HG02798 (cell line): ENCODE measurements at regions not wholly inside any gene's neighbourhood (a gene's known extent, or its start where the extent isn't known, plus 50 kb on each side); places are given as distances from the start of the nearest gene placed in this dataset.

Experiments
- ATAC-seq: cut with Tn5 transposase; IDR thresholded peaks from one replicate; pipeline ENCODE4 v1.9.1; 2021; ENCODE audit warnings: mild to moderate bottlenecking; ENCODE audit not compliant: unreplicated experiment, poor library complexity

GRCh38 chr6:19477563-19477962, 359.6 kb upstream of the ID4 start:
- ATAC-seq = no peak

GRCh38 chr6:19478273-19478672, 358.9 kb upstream of the ID4 start:
- no peak for ATAC-seq

GRCh38 chr6:19478992-19479391, 358.2 kb upstream of the ID4 start:
- no peak for ATAC-seq

- ATAC-seq = no peak
These were observed 357.6 kb upstream of the ID4 start for GRCh38 chr6:19479551-19479950.

GRCh38 chr6:19492636-19493405, 344.3 kb upstream of the ID4 start:
- ATAC-seq = no peak

- no peak for ATAC-seq
These were observed 335.4 kb upstream of the ID4 start for GRCh38 chr6:19501737-19502245.

GRCh38 chr6:19502301-19502700, 334.9 kb upstream of the ID4 start:
- ATAC-seq = no peak

GRCh38 chr6:19515939-19516338, 321.2 kb upstream of the ID4 start:
- ATAC-seq = no peak

- ATAC-seq = no peak
These were observed 317.2 kb upstream of the ID4 start for GRCh38 chr6:19519941-19520340.

GRCh38 chr6:19524366-19525186, 312.6 kb upstream of the ID4 start:
- no peak for ATAC-seq

GRCh38 chr6:19525673-19526072, 311.5 kb upstream of the ID4 start:
- no peak for ATAC-seq

- ATAC-seq = no peak
These were observed 307.0 kb upstream of the ID4 start for GRCh38 chr6:19530188-19530587.

GRCh38 chr6:19535351-19535750, 301.8 kb upstream of the ID4 start:
- no peak for ATAC-seq

- no peak for ATAC-seq
These were observed 300.3 kb upstream of the ID4 start for GRCh38 chr6:19536838-19537237.

- ATAC-seq = no peak
These were observed 299.1 kb upstream of the ID4 start for GRCh38 chr6:19538096-19538495.

- ATAC-seq = no peak
These were observed 289.7 kb upstream of the ID4 start for GRCh38 chr6:19547507-19547906.

GRCh38 chr6:19549109-19549508, 288.1 kb upstream of the ID4 start:
- no peak for ATAC-seq

- ATAC-seq = no peak
These were observed 286.8 kb upstream of the ID4 start for GRCh38 chr6:19550380-19550779.

- ATAC-seq = no peak
These were observed 285.6 kb upstream of the ID4 start for GRCh38 chr6:19551611-19552010.

GRCh38 chr6:19552076-19552475, 285.1 kb upstream of the ID4 start:
- no peak for ATAC-seq

GRCh38 chr6:19552588-19552987, 284.6 kb upstream of the ID4 start:
- no peak for ATAC-seq
